Fibroblast of the aortic adventitia (primary cell): ENCODE measurements at regions not wholly inside any gene's neighbourhood (a gene's known extent, or its start where the extent isn't known, plus 50 kb on each side); places are given as distances from the start of the nearest gene placed in this dataset.
"Not testable (repeated sequence)": the region's sequence is repeated elsewhere in the genome, so short reads cannot be mapped to it uniquely, and the experiment has no call there.

Experiments
- DNase-seq: peaks from one replicate; pipeline ENCODE4 v3.0.0-alpha.2; 2010; ENCODE audit warnings: low read depth
- H3K4me3 ChIP-seq: 2 replicates; pipeline ENCODE4 v1.5.1; 2011; ENCODE audit warnings: low read depth, mild to moderate bottlenecking, control low read depth, low read length, moderate library complexity
- CTCF ChIP-seq: IDR thresholded peaks from 2 replicates; pipeline ENCODE4 v1.5.1; 2011; ENCODE audit warnings: mild to moderate bottlenecking, low read length, control low read depth, inconsistent platforms; ENCODE audit not compliant: insufficient read depth

DNA sequence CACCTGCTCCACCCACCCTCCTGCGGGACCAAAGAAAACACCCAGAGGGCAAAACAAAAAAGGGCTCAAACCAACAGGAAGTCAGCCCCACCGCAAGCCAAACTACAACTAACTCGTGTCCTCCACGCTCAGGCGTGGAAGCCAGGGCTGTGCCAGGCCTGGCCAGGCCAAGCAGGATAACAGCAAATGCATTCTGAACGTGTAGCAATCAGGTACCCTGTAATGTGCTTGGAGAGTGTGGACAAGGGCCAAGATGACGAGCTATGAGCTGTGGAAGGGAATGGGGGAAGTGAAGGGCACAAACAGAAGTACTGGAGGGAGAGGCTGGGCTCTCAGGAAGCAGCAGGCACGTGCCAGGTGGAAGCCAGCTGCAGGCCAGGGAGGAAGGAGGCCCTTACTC is 528.6 kb downstream of the TP53TG3F start:
- H3K4me3 ChIP-seq, DNase-seq: not testable (repeated sequence)

DNA sequence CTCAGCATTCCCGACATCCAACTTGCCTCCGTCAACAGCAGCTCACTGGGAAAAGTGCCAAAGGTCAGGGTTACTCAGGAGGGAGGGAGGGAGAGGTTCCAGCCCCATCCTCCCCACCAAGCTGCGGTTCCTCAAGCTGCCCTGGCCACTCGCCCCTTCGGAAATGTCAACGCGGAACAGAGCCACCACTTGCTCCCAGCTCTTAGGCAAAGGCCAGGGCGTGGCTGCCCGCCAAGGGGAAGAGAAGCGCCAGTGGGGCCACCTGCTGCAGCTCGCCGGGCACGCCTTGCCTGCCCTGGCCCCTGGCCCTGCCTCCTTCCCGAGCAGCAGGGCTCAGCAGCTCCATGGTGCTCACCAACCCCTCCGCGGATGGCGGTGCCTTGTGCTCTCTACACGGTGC is 531.1 kb downstream of the TP53TG3F start:
- not testable (repeated sequence) for DNase-seq, H3K4me3 ChIP-seq

DNA sequence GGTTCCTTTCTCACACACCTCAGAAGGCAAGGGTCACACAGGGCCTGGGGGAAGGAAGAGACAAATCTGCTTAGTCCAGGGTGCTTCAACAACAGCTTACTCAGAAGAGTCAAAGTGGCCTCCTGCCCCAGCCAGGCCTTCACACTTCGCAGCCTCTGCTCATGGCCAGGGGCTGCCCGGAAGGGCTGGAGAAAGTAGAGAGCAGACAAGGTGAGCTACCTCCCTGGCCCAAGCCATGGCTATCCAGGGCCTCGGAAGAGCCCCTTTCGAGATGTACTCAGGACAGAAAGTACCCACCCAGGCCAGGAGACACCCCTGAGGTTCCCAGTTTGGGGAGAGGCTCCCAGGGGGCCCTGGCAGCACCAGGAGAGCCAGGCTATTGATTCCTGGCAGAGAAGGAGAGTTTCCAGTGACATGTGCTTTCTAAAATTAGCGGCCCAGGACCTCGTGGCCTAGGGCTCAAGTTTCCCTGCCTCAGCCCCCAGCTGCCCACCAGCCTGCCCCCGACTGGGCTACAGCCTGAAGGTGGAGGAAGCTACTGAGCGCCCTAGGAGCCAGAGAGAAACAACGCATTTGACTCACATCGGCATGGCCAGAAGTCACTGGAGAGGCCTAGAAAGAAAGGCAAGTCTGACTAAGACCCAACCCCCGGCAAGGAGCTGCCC is 533.2 kb downstream of the TP53TG3F start:
- not testable (repeated sequence) for DNase-seq, H3K4me3 ChIP-seq

- not testable (repeated sequence) for DNase-seq, H3K4me3 ChIP-seq
Measured at GRCh38 chr16:33994207-33994606, 534.8 kb downstream of the TP53TG3F start.

- not testable (repeated sequence) for DNase-seq
Measured at GRCh38 chr16:33995821-33996372, 536.5 kb downstream of the TP53TG3F start.

DNA sequence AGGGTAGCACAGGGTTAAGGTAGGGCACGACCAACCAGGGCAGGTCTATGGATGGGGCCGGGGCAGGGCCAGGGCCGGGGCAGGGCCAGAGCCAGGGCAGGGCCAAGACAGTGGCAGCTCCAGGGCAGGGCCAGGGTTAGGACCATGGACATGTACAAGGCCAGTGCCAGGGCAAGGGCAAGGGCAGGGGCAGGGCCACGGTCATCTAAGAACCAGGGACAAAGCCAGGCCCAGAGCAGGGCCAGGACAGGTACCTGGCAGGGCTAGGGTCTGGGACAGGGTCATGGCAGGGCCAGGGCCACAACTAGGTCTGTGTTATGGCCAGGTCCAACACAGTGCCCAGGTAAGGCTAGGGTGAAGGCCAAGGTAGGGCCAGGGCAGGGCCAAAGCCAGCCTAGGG is 541.8 kb downstream of the TP53TG3F start:
- not testable (repeated sequence) for DNase-seq, H3K4me3 ChIP-seq

More at GRCh38 chr16:33995821-33996372, 536.5 kb downstream of the TP53TG3F start:
- not testable (repeated sequence) for H3K4me3 ChIP-seq

- H3K4me3 ChIP-seq, DNase-seq: not testable (repeated sequence)
Measured at GRCh38 chr16:34001961-34002360, 542.5 kb downstream of the TP53TG3F start.

DNA sequence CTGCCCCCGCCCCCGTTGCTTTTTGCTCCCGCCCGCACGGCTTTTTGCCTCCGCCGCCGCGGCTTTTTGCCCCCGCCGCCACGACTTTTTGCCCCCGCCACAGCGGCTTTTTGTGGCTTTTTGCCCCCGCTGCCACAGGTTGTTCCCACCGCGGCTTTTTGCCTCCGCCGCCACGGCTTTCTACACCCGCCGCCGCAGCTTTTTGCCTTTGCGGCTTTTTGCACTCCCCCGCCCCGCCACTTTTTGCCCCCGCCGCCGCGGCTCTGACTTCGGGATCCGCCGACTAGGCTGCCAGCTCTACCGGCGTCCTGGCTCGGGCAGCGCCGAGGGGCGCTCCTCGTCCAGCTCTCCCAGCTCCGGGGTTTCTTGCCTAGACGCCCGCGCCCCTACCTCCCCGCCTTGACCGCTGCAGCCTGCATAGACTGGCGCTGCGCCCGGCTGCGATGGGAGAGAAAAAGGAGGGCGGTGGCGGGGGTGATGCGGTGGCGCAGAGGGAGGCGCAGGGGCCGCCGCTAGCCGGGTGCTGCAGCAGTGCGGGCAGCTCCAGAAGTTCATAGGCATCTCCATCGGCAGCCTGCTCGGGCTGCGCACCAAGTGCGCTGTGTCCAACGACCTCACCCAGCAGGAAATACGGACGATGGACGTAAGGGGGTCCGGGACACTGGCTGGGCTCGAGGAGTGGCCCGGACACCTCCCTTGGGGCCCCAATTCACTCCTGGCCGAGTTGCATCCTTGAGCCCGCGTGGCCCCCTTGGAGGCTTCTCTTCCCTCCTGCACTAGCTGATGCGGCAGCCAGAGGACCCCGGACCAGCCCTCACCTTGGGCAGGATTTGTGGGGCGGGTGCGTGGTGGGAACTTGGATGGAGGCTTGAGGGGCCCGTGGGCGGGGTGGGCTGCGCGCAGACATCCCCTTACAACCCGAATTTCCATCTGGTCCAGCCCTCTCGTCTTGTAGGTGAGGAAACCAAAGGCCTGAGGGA is 555.7 kb downstream of the TP53TG3F start:
- not testable (repeated sequence) for DNase-seq, H3K4me3 ChIP-seq

DNA sequence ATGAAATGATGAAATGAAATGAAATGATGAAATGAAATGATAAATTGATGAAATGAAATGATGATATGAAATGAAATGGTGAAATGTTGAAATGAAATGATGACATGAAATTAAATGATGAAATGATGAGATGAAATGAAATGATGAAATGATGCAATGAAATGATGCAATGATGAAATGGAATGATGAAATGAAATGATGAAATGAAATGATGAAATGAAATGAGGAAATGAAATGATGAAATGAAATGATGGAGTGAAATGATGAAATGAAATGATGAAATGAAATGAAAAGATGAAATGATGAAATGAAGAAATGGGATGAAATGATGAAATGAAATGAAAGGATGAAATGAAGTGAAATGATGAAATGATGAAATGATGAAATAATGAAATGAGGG is 558.9 kb downstream of the TP53TG3F start:
- DNase-seq, H3K4me3 ChIP-seq: not testable (repeated sequence)

DNA sequence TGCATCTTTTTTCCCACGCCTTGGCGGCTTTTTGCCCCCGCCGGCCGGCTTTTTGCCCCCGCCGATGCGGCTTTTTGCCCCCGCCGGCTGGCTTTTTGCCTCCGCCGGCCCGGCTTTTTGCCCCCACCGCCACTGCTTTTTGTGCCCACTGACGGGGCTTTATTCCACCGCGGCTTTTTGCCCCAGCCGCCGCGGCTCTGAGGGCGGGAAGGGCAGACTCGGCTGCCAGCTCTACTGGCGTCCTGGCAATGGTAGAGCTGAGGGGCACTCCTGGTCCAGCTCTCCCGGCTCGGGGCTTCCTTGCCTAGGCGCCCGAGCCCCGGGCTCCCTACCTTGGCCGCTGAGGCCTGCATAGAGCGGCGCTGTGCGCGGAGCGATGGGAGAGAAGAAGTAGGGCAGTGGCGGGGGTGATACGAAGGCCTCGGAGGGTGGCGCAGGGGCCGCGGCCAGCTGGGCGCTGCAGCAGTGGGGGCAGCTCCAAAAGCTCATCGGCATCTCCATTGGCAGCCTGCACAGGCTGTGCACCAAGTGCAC is 591.4 kb downstream of the TP53TG3F start:
- no peak for DNase-seq
- no peak overlapping the region for H3K4me3 ChIP-seq
- TF ChIP-seq CTCF, result no peak

- DNase-seq, result no peak
- no peak overlapping the region for H3K4me3 ChIP-seq
- no peak for TF ChIP-seq CTCF
Measured at GRCh38 chr16:34054137-34054536, 594.7 kb downstream of the TP53TG3F start.
